Progenitor cell of endocrine pancreas (in vitro differentiated cells): ENCODE measurements at regions not wholly inside any gene's neighbourhood (a gene's known extent, or its start where the extent isn't known, plus 50 kb on each side); places are given as distances from the start of the nearest gene placed in this dataset.

ENCODE experiments used
- DNase-seq: peaks from one replicate; pipeline ENCODE4 v3.0.0; 2021; ENCODE audit warnings: low spot score; ENCODE audit not compliant: unreplicated experiment
- H3K27ac Mint-ChIP-seq: 2 replicates; pipeline ENCODE4 v1.8.0; 2021; ENCODE audit warnings: mild to moderate bottlenecking, moderate library complexity, mixed read lengths
- H3K27me3 Mint-ChIP-seq: 2 replicates; pipeline ENCODE4 v1.8.0; 2021; ENCODE audit warnings: mixed read lengths
- H3K36me3 Mint-ChIP-seq: 2 replicates; pipeline ENCODE4 v1.8.0; 2022; ENCODE audit warnings: mixed read lengths; ENCODE audit not compliant: insufficient read depth
- H3K4me1 Mint-ChIP-seq: 2 replicates; pipeline ENCODE4 v1.8.0; 2021; ENCODE audit warnings: low read depth, mixed read lengths
- H3K4me3 Mint-ChIP-seq: 2 replicates; pipeline ENCODE4 v1.8.0; 2021; ENCODE audit warnings: low read depth, mild to moderate bottlenecking, moderate library complexity, mixed read lengths
- H3K9me3 Mint-ChIP-seq: 2 replicates; pipeline ENCODE4 v1.8.0; 2021; ENCODE audit warnings: low read depth, mixed read lengths
- TF ChIP-seq, protein P1 (sequence below): fragments of 200-600 bp; sonication (generic); IDR thresholded peaks from one replicate; pipeline ENCODE4 v1.5.0; 2021; ENCODE audit warnings: antibody characterized with exemption, mild to moderate bottlenecking; ENCODE audit not compliant: unreplicated experiment

DNA sequence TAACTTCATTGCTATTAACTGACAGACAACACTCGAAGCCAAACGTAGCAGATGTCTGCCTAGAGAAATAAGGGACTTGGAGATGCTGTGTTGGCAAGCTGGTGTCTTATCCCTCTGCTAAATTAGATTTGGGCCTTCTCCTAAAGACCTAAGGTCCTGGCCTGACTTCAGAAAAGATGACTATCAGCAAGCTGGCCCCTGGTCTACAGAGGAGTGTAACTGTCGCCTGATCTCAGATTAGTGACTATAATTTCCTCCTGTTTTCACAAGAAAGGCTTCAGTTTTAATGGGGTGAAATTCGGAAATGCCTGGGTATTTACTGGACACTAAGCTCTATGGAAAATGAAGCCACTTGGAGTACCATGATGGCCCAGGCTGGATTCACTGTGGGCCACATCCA, 53.1 kb upstream of the SLC7A14 start:
- TF ChIP-seq, protein P1, sequence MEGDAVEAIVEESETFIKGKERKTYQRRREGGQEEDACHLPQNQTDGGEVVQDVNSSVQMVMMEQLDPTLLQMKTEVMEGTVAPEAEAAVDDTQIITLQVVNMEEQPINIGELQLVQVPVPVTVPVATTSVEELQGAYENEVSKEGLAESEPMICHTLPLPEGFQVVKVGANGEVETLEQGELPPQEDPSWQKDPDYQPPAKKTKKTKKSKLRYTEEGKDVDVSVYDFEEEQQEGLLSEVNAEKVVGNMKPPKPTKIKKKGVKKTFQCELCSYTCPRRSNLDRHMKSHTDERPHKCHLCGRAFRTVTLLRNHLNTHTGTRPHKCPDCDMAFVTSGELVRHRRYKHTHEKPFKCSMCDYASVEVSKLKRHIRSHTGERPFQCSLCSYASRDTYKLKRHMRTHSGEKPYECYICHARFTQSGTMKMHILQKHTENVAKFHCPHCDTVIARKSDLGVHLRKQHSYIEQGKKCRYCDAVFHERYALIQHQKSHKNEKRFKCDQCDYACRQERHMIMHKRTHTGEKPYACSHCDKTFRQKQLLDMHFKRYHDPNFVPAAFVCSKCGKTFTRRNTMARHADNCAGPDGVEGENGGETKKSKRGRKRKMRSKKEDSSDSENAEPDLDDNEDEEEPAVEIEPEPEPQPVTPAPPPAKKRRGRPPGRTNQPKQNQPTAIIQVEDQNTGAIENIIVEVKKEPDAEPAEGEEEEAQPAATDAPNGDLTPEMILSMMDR, result no peak
- Mint-ChIP-seq H3K4me1 (peaks cover 7% of the 10 kb centered on the region), H3K27me3 (peaks cover 5% of the 10 kb centered on the region), H3K36me3 (no peaks in the 10 kb centered on the region), H3K9me3 (no peaks in the 10 kb centered on the region), H3K4me3 (no peak overlapping the region), H3K27ac (no peak overlapping the region)
- DNase-seq, result no peak

DNA sequence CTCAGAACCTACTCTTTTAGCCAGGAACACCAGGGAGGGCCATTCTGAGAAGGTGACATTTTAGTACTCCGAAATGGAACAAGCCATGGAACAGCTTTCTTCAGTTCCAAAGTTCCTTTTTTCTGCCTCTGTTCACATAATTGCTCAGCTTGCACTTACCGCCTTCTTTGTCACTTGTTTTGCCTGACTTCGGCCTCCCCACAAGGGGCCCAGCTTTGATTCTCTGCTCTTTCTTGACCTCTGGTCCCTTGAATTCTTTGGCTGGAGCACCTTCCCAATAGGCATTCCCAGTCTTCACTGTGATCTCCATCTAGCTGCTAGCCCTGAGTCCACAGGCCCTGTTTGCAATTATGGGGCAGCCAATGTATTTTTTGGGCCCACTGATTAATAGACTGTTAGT, 51.4 kb upstream of the SLC7A14 start:
- Mint-ChIP-seq H3K9me3 (no peaks in the 10 kb centered on the region), H3K27me3 (peaks cover 5% of the 10 kb centered on the region), H3K36me3 (no peaks in the 10 kb centered on the region), H3K27ac (no peak overlapping the region), H3K4me3 (no peak overlapping the region), H3K4me1 (peaks cover 6% of the 10 kb centered on the region)
- DNase-seq, result no peak
- TF ChIP-seq, protein P1, result no peak

DNA sequence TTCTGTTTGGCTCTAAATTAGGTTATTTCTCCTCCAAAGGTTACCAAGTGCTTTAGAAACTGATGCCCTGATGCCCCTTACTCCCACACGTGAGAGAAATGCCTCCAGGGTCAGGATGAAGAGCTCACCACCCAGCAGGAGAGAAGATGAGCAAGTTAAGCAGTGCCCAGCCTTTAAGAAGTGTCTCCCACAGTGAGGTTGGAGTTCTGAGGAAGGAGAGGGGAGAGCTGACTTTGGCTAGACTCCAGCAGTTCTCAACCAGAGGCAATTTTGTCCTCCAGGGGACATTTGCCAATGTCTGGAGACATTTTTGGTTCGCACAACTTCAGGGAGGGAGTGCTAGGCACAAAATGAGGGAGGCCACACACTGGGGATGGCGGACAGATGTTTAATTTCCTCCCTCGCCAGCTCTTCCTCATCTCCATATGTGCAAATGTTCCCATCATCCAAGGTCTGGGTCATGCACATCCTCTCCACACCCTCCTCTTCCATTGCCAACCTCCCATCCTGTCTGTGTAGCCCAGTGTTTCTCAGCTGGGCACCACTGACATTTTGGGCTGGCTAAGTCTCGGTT, 50.6 kb upstream of the SLC7A14 start:
- Mint-ChIP-seq H3K27ac (no peak overlapping the region), H3K9me3 (no peaks in the 10 kb centered on the region), H3K36me3 (no peaks in the 10 kb centered on the region), H3K27me3 (peaks cover 5% of the 10 kb centered on the region), H3K4me1 (peaks cover 6% of the 10 kb centered on the region), H3K4me3 (no peak overlapping the region)
- no peak for DNase-seq
- TF ChIP-seq, protein P1, result no peak
